Left cardiac atrium (tissue), 4 donors: ENCODE measurements at regions not wholly inside any gene's neighbourhood (a gene's known extent, or its start where the extent isn't known, plus 50 kb on each side); places are given as distances from the start of the nearest gene placed in this dataset.
"Not testable (repeated sequence)": the region's sequence is repeated elsewhere in the genome, so short reads cannot be mapped to it uniquely, and the experiment has no call there.

ENCODE experiments used
- ATAC-seq, 2 donors: fragments of 200-7000 bp; cut with Tn5 transposase; one replicate each; pipeline ENCODE4 v1.9.1; 2020; ENCODE audit warnings: mild to moderate bottlenecking in 2 of 2, moderate library complexity in 2 of 2
- DNase-seq: peaks from one replicate; pipeline ENCODE4 v3.0.0-alpha.2; 2020
- intact Hi-C, 2 donors: fragments of 100-400 bp; cut with DNase I; formaldehyde crosslinking; loops; one replicate each; pipeline versions ENCODE4 v1.14.1 to v1.15.1; 2022 to 2023
- donor health status: DM: no; HTN: yes; CAD: no.
- donor health status: DM: no; HTN: yes; CAD: no; lungs with severe emphysema.
- donor health status: DM: yes; HTN: yes; CAD: no.
- donor health status: Dilated cardiomyopathy.

DNA sequence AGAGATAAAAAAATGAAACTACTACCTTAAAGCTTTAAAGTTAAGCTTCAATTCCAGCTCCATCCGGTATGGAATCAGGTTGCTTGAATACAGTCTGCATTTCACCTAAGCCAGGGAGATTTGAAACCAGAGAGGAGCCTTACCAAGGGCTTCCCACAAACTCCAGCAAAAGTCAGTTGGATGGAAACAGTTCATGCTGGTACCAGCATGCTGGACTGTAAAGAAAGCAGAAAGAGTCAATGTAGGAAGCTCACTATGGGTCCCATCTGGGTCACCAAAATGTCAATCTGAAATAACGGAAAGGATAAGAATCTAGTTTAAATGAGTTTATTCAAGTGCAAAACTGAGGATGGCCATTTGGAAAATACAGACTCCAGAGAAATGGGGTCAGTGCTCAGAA is 65.3 kb downstream of the CDO1 start:
- intact Hi-C loops: no loop called here
- DNase-seq (no peak), ATAC-seq (no peak)

DNA sequence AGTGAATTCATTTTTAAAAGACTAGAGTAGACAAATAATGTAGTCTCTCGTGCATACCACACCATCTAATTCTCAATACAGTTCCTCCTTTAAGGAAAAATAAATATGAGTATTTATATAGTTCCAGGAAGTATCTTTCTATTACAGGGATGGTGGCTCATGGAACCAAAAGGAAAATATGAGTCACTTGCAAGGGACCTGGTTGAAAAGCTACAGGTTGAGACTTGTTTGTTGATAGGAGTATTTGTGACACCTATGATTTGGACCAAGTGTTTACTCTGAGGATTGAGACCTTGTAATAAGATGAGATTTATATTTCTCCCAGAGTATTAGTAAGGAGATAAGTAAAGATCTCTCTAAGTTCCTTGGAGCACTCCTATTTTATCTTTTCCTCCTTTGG is 67.4 kb downstream of the CDO1 start:
- intact Hi-C loops: no loop called here
- DNase-seq: no peak
- no peak for ATAC-seq

DNA sequence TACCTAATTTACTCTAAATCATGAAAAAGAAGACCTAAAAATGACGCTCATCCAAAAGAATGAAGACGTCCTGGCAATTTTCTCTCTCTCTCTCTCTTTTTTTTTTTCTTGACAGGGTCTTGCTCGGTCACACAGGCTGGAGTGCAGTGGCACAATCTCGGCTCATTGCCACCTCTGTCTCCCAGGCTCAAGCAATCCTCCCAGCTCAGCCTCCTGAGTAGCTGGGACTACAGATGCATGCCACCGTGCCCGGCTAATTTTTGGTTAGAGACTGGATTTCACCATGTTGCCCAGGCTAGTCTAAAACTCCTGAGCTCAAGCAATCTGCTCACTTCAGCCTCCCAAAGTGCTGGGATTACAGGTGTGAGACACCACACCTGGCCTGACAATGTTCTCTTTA is 77.2 kb downstream of the CDO1 start:
- DNase-seq, ATAC-seq, intact Hi-C loops: not testable (repeated sequence)

DNA sequence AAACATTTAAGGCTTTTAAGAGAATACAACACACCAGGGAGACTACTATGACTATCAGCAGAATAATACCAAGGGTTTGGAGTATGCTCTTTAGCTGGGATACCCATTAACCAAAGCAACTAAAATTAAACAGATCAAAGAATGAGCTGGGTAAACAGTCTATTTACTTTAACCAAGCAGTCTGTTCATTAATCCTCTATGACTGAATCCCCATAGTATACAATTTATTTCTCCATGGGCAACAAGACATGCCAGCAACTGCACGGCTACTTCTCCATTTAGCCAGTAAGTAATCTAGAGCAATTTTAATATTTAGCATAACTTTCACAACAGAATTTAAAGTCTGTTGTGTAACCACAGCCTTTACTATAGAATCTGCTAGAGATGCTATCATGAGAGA is 77.6 kb downstream of the CDO1 start:
- no peak for DNase-seq
- intact Hi-C loops: no loop called here
- ATAC-seq: no peak

DNA sequence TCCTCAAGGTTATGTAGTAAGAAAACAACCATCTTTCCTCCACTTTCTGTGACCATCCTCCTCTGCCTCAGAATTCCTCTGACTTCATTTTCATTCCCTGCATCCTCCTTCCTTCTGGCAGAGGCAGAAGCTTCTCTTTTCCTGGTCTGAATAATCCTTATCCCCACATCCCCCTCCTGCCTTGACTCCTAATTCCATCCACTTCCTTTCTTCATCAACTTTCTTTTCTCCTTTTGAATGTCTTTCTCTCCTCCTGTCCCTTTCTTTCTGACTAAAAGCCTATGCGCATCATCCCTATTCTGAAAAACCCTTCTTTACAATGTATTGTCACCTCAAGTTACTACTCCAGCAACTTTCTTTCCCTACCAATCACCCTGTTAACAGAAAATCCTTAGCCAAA is 79.0 kb downstream of the CDO1 start:
- DNase-seq: no peak
- intact Hi-C loops: no loop called here
- ATAC-seq: no peak

DNA sequence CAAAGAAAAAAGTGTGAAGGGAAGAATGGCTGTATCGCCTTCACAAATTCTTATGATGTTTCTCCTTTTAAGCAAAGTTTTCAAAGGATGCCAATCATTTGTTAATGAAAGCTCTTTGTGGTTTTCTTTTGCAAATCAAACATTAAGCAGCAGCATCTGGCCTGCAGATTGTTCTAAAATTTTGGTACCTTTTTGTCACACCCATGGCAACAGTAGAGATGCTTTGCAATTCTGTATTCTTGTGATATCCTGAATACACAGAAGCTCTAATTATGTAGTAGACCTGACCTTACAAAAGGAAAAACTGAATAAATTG is 79.8 kb downstream of the CDO1 start:
- no peak for DNase-seq
- no peak for ATAC-seq
- intact Hi-C loops: no loop called here

DNA sequence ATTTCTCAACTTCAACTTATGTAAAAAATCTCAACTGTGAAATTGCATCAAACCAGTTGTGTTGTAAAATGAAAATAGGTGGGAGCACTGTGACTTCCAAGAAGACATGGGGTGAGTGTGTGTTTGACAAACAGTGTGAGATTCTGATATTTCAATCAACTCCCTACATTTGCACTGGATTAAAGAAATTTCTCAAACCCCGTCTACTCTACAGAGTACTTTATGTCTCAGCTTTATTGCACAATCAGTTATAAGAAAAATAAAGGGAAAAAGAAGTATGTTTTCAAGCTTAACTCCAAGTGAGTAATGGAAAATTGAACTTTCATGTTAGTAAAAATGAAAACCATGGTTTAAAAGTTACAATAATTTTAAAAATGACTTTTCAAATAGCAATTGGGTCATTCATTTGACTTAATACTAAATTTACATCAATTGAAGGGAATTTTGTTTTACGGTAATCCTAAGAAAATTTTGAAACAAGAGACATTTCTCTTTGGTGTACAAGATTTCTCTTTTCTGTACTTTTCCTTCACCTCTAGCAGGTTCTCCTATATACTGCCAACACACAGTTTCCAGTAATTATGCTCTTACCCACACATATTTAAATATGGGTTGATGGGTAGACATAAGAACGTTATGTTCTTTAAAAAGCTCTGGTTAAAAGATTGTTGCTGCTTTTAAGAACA is 80.3 kb downstream of the CDO1 start:
- intact Hi-C loops: no loop called here
- no peak for DNase-seq
- peak in 1 of 2 donors; percentile 33 for ATAC-seq

DNA sequence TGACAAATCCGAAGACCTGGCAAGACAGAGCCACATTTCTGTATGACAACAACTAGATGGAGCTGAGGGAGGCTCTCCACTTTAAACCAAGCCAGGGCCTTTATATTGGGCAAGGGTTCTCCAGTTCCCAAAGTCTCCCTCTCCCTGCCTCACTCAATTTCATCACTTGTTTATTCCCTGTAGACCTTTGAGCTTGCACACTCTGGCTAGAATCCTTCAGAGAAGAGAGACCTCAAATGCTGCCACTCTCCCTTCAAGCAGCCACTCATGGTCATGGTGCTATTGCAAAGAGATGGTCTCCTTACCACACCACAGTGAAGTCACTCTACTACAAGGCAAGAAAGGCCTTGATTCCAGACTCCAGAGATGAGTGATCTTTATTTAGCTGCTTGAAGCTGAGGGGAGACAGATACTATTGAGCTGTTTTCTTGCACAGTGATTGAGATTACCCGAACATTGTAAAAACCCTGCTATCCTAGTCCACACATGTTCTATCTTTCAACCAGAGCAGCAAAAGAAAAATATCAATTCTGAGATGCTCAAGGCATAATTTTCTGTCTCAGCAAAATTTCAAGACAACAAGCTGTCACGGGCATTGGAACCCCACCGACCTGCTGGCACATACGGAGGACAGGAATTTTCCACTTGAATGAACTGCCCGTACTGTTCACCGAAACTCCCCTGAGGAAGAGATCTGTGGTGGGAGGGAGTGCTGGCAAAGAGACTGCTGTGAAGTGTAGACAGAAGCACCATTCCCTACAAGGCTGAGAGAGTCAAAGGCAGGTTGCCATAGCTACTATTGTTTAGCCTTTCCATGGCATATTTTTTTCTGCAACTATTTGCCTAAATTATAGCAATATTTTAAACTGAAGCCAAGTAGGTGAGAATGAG is 81.1 kb downstream of the CDO1 start:
- DNase-seq (no peak), ATAC-seq (peak in 1 of 2 donors; percentile 90)
- intact Hi-C loops: no loop called here

DNA sequence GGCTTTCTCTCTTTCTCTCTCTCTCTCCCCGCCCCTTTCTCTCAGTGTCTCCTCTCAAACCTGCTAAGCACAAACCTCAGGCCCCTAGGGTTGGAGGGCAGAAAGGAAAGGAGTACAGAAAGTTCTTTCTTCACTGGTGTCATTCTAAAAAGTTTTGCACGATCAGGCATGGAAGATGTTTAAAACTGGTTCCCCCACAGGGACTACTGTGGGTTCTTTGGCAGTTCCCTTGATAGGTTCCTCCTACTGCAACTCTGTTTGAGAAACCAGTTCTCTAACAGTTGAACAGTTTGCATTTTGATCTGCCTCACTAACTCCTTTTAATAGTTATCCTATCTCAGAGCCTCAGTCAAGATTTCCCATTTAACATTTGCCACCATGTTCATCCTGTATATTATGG is 82.9 kb downstream of the CDO1 start:
- intact Hi-C loops: no loop called here
- no peak for DNase-seq
- ATAC-seq: no peak

DNA sequence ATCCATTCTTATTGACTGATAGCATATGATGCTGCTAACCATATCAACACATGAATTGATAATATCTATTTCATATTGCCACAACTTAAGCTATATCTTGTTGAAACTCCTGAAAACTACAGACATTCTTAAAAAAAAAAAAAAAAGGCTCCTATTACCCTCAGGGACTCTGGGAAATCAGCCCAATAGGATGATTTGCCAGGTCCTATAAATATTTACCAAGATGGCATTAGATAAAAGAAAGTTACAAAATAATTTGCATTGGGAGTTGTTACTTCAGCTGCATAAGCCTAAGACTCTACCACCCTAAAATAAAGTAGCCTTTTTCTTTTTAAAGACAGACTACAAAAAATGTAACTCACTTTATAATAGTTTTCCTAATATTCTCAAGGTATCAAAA is 84.4 kb downstream of the CDO1 start:
- ATAC-seq (no peak), DNase-seq (no peak)
- intact Hi-C loops: no loop called here

DNA sequence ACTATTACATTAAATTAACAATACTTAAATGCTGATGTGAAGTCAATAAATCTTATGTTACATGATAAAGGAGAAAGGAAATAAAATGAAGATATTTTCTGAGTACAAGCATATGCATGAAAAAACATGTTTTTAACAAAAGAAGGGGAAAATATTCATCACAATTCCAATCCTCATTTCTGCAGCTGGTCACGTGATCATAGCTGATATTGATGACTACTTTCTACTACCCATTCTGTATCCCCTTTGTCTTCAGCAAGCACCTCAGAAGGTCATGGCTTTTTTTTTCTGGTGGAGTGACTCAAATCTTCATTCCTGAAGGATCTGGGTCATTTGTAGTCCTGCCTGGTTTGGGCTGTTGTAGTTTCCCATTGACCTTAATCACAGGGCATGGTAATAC is 90.9 kb downstream of the CDO1 start:
- intact Hi-C loops: no loop called here
- no peak for DNase-seq
- no peak for ATAC-seq

DNA sequence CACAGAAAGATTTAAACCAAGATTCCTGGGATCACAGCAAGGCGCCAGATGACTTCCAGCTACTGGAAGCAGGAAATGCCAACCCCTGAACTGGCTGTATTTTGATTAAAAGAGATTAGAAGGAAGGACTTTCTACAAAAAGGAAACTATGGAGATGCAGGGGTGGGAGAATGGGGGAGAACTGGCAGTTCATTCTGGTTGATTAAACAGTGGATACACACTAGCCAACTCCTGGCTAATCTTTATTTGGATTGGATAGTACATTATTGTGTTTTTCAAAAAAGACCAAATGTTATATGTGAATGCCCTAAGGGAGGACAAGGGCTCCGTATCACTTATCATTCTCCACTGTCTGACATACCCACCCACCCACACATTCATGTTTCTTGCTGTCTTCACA is 93.2 kb downstream of the CDO1 start:
- intact Hi-C loops: no loop called here
- no peak for DNase-seq
- ATAC-seq: peak in 1 of 2 donors; percentile 17

DNA sequence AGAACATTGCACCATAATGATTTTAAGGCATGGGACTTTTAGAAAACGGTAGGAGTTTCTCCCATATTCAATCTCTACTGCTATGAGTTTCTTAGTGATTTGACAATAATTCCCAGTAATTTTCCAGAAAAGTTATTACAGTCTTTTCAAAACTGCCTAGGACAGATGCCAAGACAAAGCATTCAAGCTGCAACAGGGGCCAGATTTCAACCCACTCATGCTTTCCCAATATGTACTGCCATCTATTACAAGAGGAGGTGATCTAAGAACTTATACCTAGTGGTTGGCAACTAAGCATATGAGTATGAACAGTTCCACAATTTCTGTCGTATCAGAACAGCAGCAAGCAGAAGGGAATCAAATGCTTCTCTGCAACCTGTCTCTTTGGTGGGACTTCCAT is 95.1 kb upstream of the TMED7 start:
- intact Hi-C loops: no loop called here
- ATAC-seq (peak; percentile 12 to 17), DNase-seq (no peak)

DNA sequence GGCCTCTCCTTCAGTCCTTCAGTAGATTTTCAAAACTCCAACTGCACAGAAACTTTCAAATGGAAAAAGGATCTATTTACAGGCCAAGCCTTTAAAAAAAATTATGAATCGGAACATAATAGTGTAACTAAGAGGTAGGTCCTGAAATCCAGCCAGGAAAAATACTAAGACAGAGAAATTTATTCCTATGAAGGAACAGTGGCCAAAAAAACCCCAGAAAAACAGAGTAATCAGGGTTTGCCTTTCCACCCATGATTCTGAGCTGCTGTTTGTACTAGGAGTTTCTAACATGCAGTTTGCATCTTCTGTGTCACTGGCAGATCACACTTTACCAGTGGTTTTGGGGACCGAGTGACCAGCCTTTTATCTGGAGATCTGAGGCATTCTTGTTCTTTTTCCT is 93.1 kb upstream of the TMED7 start:
- no peak for ATAC-seq
- intact Hi-C loops: no loop called here

DNA sequence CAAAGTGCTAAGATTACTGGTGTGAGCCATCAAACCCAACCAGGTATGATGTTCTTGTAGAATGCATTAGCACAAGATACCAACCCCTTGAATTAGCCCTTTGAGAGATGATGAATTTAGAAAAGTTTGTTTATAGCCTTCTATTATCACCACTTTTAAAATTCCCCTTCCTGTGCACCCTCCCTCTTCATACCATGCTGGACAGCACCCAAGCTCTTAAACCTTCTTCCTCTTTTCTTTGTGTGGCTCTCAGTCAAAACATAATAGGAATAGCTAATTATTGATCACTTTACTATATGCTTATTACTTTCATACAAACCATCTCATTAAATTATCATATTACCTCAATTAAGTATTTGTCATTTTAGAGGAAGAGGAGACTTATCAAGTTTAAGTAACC is 87.6 kb upstream of the TMED7 start:
- ATAC-seq: no peak
- DNase-seq: no peak
- intact Hi-C loops: no loop called here

More for the DNA sequence above, 93.1 kb upstream of the TMED7 start:
- no peak for DNase-seq

DNA sequence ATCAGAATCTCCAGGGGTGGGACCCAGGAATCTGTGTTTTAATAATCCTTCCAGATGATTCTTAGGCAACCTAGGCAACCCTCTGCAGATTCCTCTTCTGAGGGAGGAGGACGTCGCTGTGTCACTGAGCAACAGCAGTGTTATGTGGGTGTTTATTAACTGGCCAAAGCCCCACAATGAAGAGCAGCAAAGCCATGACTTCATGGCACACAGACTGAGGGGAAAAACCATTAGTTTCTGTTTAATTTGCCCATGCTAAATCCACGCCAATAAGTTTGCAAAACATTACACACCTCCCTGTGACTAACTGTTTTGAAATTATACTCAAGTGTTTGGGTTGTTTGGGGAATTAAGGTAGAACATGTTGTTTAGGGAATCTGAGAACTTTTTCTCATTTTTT is 83.7 kb upstream of the TMED7 start:
- ATAC-seq: no peak
- intact Hi-C loops: no loop called here
- DNase-seq: no peak

DNA sequence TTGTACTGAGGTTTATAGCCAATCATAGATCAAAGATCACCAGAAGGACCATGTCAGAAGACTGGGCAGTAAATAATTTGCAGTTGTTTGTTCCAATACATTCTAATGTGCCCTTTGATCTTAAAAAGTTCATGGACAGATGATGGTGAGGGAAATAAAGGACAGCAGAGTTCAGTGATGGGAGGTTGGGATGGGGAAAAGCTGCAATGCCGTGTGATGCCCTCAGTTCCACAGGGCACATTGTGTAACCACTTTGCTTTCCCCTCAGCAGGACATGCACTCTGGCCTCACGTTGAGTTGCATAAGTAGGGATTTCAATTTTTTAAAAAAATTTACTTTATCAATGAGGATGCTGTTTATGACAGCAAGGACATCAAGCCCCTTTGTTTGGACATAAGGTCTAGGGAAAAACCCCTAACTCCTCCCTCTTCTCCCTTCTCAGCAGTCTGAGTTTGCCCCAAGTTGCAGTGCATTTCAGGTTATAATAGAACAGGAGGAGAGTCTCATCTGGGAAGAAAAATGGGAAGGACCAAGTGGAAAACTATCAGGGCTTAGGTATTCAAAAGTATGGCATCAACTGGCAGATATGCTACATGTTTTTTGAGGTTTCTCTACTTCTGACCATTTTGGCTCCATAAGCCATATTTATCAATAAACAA is 83.1 kb upstream of the TMED7 start:
- intact Hi-C loops: no loop called here
- no peak for DNase-seq
- ATAC-seq: peak in 1 of 2 donors; percentile 44

DNA sequence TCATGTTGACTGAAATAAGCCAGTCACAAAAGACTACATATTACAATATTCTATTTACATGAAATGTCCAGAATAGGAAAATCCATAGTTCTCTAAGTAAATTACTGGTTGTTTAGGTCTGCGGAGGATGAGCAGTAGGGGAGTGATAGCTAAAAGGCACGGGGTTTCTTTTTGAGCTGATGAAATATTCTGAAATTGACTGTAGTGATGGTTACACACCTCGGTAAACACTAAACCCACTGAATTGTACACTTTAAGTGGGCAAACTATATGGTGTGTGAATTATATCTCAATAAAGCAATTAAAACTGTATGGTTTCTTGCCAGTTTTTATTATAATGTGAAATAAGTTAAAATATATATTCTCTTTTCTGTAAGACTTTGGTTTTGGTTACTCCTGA is 77.7 kb upstream of the TMED7 start:
- DNase-seq (no peak), ATAC-seq (no peak)
- intact Hi-C loops: no loop called here

DNA sequence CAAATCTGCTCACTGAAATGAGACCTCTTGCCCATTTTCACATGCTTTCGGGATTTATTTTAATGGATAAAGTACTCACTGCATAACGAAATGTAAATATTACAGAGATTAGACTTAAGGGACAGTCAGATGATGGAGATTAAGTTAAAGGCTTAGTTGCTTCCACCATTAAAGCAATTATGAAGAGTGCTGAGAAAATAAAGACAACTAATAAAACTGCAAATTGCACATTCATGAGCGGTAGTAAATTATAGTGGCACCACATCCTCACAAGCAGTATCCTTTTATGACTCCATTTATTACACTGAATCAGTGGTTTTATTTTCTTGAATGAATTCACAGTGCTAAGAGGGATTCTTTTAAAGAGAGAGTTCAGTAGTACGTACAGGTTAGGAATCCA is 76.2 kb upstream of the TMED7 start:
- DNase-seq (no peak), ATAC-seq (no peak)
- intact Hi-C loops: no loop called here

DNA sequence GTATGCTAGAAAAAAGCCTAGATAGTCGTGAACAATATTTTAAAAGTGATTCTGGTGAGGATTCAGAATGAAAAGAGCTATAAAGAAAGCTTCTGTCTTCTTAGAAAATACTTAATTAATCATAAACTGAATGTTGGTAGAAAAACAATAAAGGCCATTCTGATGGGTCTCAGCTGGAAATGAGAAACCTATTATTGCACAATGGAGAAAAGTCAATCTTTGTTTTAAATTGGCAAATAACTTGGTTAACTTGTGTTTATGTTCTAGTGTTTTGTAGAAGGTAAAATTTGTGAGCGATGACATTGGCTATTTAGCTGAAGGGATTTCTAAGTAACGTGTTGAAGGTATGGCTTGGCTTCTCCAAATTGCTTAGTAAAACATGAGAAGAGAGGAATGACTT is 74.1 kb upstream of the TMED7 start:
- DNase-seq (no peak), ATAC-seq (no peak)
- intact Hi-C loops: no loop called here
